ENCODE measurements at regions not wholly inside any gene's neighbourhood (a gene's known extent, or its start where the extent isn't known, plus 50 kb on each side); places are given as distances from the start of the nearest gene placed in this dataset.
"Not testable (repeated sequence)": the region's sequence is repeated elsewhere in the genome, so short reads cannot be mapped to it uniquely, and the experiment has no call there.

- Histone ChIP-seq H3K27me3 (no peaks in the 10 kb centered on the region), H3K27ac (no peak overlapping the region), H3K4me1 (no peaks in the 10 kb centered on the region), H3K9me3 (no peaks in the 10 kb centered on the region), H3K36me3 (no peaks in the 10 kb centered on the region), H3K4me3 (no peak overlapping the region)
- no peak for DNase-seq (ENCODE audit: low spot score in 2 of 2)
- TF ChIP-seq CTCF (IDR thresholded peaks at IDR 0.05) (no peak), POLR2A (IDR thresholded peaks at IDR 0.05) (no peak), POLR2AphosphoS5 (IDR thresholded peaks at IDR 0.05) (no peak)
- intact Hi-C loops (cut with DNase I; ENCODE audit: low total_unique reads), result no loop called here
Observed at GRCh38 chr6:81031416-81031815, 721.1 kb downstream of the TENT5A start.

GRCh38 chr6:81026041-81026553 is 726.4 kb downstream of the TENT5A start:
- no peak overlapping the region for H3K27ac ChIP-seq
- DNase-seq (ENCODE audit: low spot score in 2 of 2), result no peak
- H3K9me3 ChIP-seq, result peaks cover 4 to 10% of the 10 kb centered on the region in 2 donors
- no peak overlapping the region for H3K4me3 ChIP-seq
- no peaks in the 10 kb centered on the region for H3K27me3 ChIP-seq
- no peaks in the 10 kb centered on the region for H3K36me3 ChIP-seq
- H3K4me1 ChIP-seq, result no peaks in the 10 kb centered on the region
- TF ChIP-seq POLR2A (IDR thresholded peaks at IDR 0.05) (no peak), CTCF (IDR thresholded peaks at IDR 0.05) (no peak), POLR2AphosphoS5 (IDR thresholded peaks at IDR 0.05) (no peak)
- intact Hi-C loops (cut with DNase I; ENCODE audit: low total_unique reads), result no loop called here

- DNase-seq (ENCODE audit: low spot score in 2 of 2), result no peak
- Histone ChIP-seq H3K9me3 (peaks cover 8 to 10% of the 10 kb centered on the region in 2 donors), H3K36me3 (no peaks in the 10 kb centered on the region), H3K27ac (no peak overlapping the region), H3K27me3 (no peaks in the 10 kb centered on the region), H3K4me1 (no peaks in the 10 kb centered on the region), H3K4me3 (no peak overlapping the region)
- TF ChIP-seq CTCF (IDR thresholded peaks at IDR 0.05) (no peak), POLR2AphosphoS5 (IDR thresholded peaks at IDR 0.05) (no peak), POLR2A (IDR thresholded peaks at IDR 0.05) (no peak)
- intact Hi-C loops (cut with DNase I; ENCODE audit: low total_unique reads), result no loop called here
Observed at GRCh38 chr6:81023709-81024108, 728.8 kb downstream of the TENT5A start.

- intact Hi-C loops (cut with DNase I; ENCODE audit: low total_unique reads), result no loop called here
- Histone ChIP-seq H3K27me3 (no peaks in the 10 kb centered on the region), H3K36me3 (no peaks in the 10 kb centered on the region), H3K27ac (no peak overlapping the region), H3K4me1 (no peaks in the 10 kb centered on the region), H3K4me3 (no peak overlapping the region), H3K9me3 (peaks cover 8 to 10% of the 10 kb centered on the region in 2 donors)
- no peak for DNase-seq (ENCODE audit: low spot score in 2 of 2)
- TF ChIP-seq POLR2AphosphoS5 (IDR thresholded peaks at IDR 0.05), result no peak
Observed at GRCh38 chr6:81023007-81023582, 729.4 kb downstream of the TENT5A start.

- DNase-seq (ENCODE audit: low spot score in 2 of 2); H3K27ac ChIP-seq; H3K27me3 ChIP-seq; H3K4me1 ChIP-seq; H3K36me3 ChIP-seq; H3K4me3 ChIP-seq; intact Hi-C loops (cut with DNase I; ENCODE audit: low total_unique reads): not testable (repeated sequence)
- peaks cover 14% of the 10 kb centered on the region in 2 donors for H3K9me3 ChIP-seq
Observed at GRCh38 chr6:81017586-81017985, 734.9 kb downstream of the TENT5A start.

GRCh38 chr6:81003894-81004293 is 748.6 kb downstream of the TENT5A start:
- Histone ChIP-seq H3K4me3 (no peak overlapping the region), H3K27me3 (no peaks in the 10 kb centered on the region), H3K36me3 (no peaks in the 10 kb centered on the region), H3K9me3 (peaks cover 3 to 19% of the 10 kb centered on the region in 2 donors), H3K27ac (no peak overlapping the region), H3K4me1 (no peaks in the 10 kb centered on the region)
- no peak for DNase-seq (ENCODE audit: low spot score in 2 of 2)
- intact Hi-C loops (cut with DNase I; ENCODE audit: low total_unique reads), result no loop called here
- TF ChIP-seq POLR2AphosphoS5 (IDR thresholded peaks at IDR 0.05), result no peak
- TF ChIP-seq POLR2A (IDR thresholded peaks at IDR 0.05), result no peak
- TF ChIP-seq CTCF (IDR thresholded peaks at IDR 0.05), result no peak
